Breast epithelium (tissue), 3 donors: ENCODE measurements at regions not wholly inside any gene's neighbourhood (a gene's known extent, or its start where the extent isn't known, plus 50 kb on each side); places are given as distances from the start of the nearest gene placed in this dataset.

Experiments
- CTCF ChIP-seq, 3 donors: fragments of 450-650 bp; IDR thresholded peaks; one replicate each; pipeline ENCODE4 v1.5.1; 2016 to 2017; ENCODE audit warnings: antibody characterized with exemption in 3 of 3, mild to moderate bottlenecking in 3 of 3, moderate library complexity in 3 of 3
- POLR2AphosphoS5 ChIP-seq, 3 donors: sonication (generic); formaldehyde crosslinking; IDR thresholded peaks; one replicate each; pipeline ENCODE4 v1.6.1; 2017; ENCODE audit warnings: antibody characterized with exemption in 3 of 3

GRCh38 chr6:56383160-56383559 lies 135.8 kb upstream of the COL21A1 start:
- no peak for TF ChIP-seq CTCF (IDR thresholded peaks at IDR 0.05)
- TF ChIP-seq POLR2AphosphoS5 (IDR thresholded peaks at IDR 0.05) = no peak
